Neuronal stem cell (in vitro differentiated cells): ENCODE measurements at regions not wholly inside any gene's neighbourhood (a gene's known extent, or its start where the extent isn't known, plus 50 kb on each side); places are given as distances from the start of the nearest gene placed in this dataset.

Source experiments
- DNase-seq: peaks from one replicate; pipeline ENCODE4 v3.0.0-alpha.2; 2013; ENCODE audit warnings: low spot score
- H2AFZ ChIP-seq: one replicate; pipeline ENCODE4 v1.6.1; 2013; ENCODE audit warnings: mild to moderate bottlenecking, low read length, inconsistent platforms
- H2AK5ac ChIP-seq: 2 replicates; pipeline ENCODE4 v1.6.1; 2013; ENCODE audit warnings: low read depth, mild to moderate bottlenecking, inconsistent platforms, low read length, moderate library complexity, mixed read lengths
- H2BK120ac ChIP-seq: 2 replicates; pipeline ENCODE4 v1.6.1; 2013; ENCODE audit warnings: low read depth, mild to moderate bottlenecking, inconsistent platforms, low read length, moderate library complexity, mixed read lengths
- H2BK12ac ChIP-seq: one replicate; pipeline ENCODE4 v1.6.1; 2013; ENCODE audit warnings: low read length, inconsistent platforms
- H2BK15ac ChIP-seq: 2 replicates; pipeline ENCODE4 v1.6.1; 2013; ENCODE audit warnings: mild to moderate bottlenecking, low read length, inconsistent platforms, mixed read lengths
- H2BK5ac ChIP-seq: one replicate; pipeline ENCODE4 v1.6.1; 2013; ENCODE audit warnings: inconsistent platforms, mild to moderate bottlenecking, low read length, moderate library complexity
- H3K14ac ChIP-seq: one replicate; pipeline ENCODE4 v1.6.1; 2013; ENCODE audit warnings: low read length, inconsistent platforms
- H3K18ac ChIP-seq: 2 replicates; pipeline ENCODE4 v1.6.1; 2013; ENCODE audit warnings: low read length, inconsistent platforms
- H3K23ac ChIP-seq: 2 replicates; pipeline ENCODE4 v1.6.1; 2013; ENCODE audit warnings: low read depth, mild to moderate bottlenecking, mixed read lengths, low read length, inconsistent platforms; ENCODE audit not compliant: poor library complexity
- H3K27ac ChIP-seq: replicated peaks from 3 replicates; pipeline ENCODE4 v1.5.1; 2013; ENCODE audit warnings: low read length, inconsistent platforms
- H3K27me3 ChIP-seq, 3 experiments: 2 replicates each; pipeline ENCODE4 v1.6.1; 2013; ENCODE audit warnings: low read length in 3 of 3, mild to moderate bottlenecking in 2 of 3, inconsistent platforms in 1 of 3, low read depth in 1 of 3, mixed read lengths in 1 of 3, moderate library complexity in 1 of 3; ENCODE audit not compliant: control insufficient read depth in 3 of 3, insufficient read depth in 3 of 3
- H3K36me3 ChIP-seq, 2 donors: replicated peaks in 1 of 2; 2 replicates each; pipeline ENCODE4 v1.6.1; 2013; ENCODE audit warnings: low read length in 2 of 2; ENCODE audit not compliant: control insufficient read depth in 2 of 2, insufficient read depth in 2 of 2
- H3K4ac ChIP-seq: 2 replicates; pipeline ENCODE4 v1.6.1; 2013; ENCODE audit warnings: inconsistent platforms, mild to moderate bottlenecking, low read length, moderate library complexity
- H3K4me1 ChIP-seq, 2 donors: 1 replicate in 1 of 2; 2 replicates in 1 of 2; pipeline ENCODE4 v1.6.1; 2013; ENCODE audit warnings: low read length in 2 of 2, low read depth in 1 of 2; ENCODE audit not compliant: control insufficient read depth in 2 of 2, insufficient read depth in 1 of 2
- H3K4me2 ChIP-seq: one replicate; pipeline ENCODE4 v1.6.1; 2013; ENCODE audit warnings: mild to moderate bottlenecking, low read length, inconsistent platforms; ENCODE audit not compliant: insufficient read depth, poor library complexity, severe bottlenecking
- H3K4me3 ChIP-seq, 2 donors: 2 replicates each; pipeline ENCODE4 v1.5.1; 2013; ENCODE audit warnings: low read length in 2 of 2, mild to moderate bottlenecking in 2 of 2, inconsistent platforms in 1 of 2, moderate library complexity in 1 of 2
- H3K79me1 ChIP-seq: one replicate; pipeline ENCODE4 v1.6.1; 2013; ENCODE audit warnings: low read depth, mild to moderate bottlenecking, inconsistent platforms, low read length, moderate library complexity
- H3K9ac ChIP-seq: one replicate; pipeline ENCODE4 v1.6.1; 2013; ENCODE audit warnings: mild to moderate bottlenecking, low read depth, low read length, inconsistent platforms; ENCODE audit not compliant: poor library complexity
- H3K9me3 ChIP-seq, 2 donors: replicated peaks in 1 of 2; 2 replicates each; pipeline versions ENCODE3 to v1.6.1; 2013; ENCODE audit warnings: low read length in 2 of 2, mild to moderate bottlenecking in 2 of 2, inconsistent platforms in 1 of 2, low read depth in 1 of 2, mixed read lengths in 1 of 2, moderate library complexity in 1 of 2; ENCODE audit not compliant: control insufficient read depth in 2 of 2, insufficient read depth in 1 of 2
- H4K8ac ChIP-seq: one replicate; pipeline ENCODE4 v1.6.1; 2013; ENCODE audit warnings: low read depth, mild to moderate bottlenecking, inconsistent platforms, low read length, moderate library complexity
- H4K91ac ChIP-seq: one replicate; pipeline ENCODE4 v1.6.1; 2013; ENCODE audit warnings: low read length, low read depth, mild to moderate bottlenecking, inconsistent platforms; ENCODE audit not compliant: poor library complexity
- whole genome bisulfite sequencing, 2 donors: extraction: QIAGEN DNeasy Blood & Tissue Kit; methylation state at CpG; one replicate each; pipeline ENCODE4 v1.1.7; 2013; ENCODE audit warnings: missing lambda C conversion rate in 2 of 2, mixed read lengths in 1 of 2; ENCODE audit not compliant: insufficient read length in 2 of 2, insufficient replicate concordance in 1 of 2; ENCODE audit errors: extremely low coverage in 2 of 2; 5-methylcytosine and 5-hydroxymethylcytosine counted together

DNA sequence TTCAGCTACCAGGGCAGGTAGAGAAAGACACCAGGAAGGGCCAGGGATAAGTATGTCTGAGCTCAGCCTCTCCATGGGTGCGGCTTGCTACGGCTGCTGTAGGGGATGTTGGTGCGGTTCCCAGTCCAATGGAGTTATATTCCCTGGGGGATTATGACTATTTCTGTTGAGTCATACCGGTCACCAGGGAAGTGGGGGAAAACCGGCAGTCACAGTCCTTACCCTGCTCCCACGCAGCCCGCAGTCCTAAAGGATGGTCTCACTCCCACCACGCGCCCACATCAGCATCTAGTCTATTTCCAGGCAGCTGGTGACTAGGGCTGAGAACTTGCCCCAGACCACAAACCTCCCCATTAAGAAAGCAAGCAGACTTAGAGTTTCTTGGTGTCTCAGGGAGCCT lies 191.6 kb downstream of the VEGFC start:
- Histone ChIP-seq H2BK120ac (no peak overlapping the region), H3K27ac (no peak overlapping the region), H3K23ac (no peak overlapping the region), H3K4me3 (no peak overlapping the region), H2AK5ac (no peak overlapping the region), H3K4ac (no peak overlapping the region), H3K9ac (no peak overlapping the region), H3K18ac (no peak overlapping the region), H3K27me3 (no peaks in the 10 kb centered on the region), H4K91ac (no peak overlapping the region), H3K79me1 (no peaks in the 10 kb centered on the region), H3K14ac (no peak overlapping the region), H3K9me3 (no peaks in the 10 kb centered on the region), H2BK5ac (no peak overlapping the region), H3K4me1 (no peaks in the 10 kb centered on the region), H3K36me3 (no peaks in the 10 kb centered on the region), H2AFZ (no peak overlapping the region), H4K8ac (no peak overlapping the region), H2BK15ac (no peak overlapping the region), H3K4me2 (no peak overlapping the region), H2BK12ac (no peak overlapping the region)
- WGBS, 2 donors, result no CpG with 5 or more reads among the region's 9 CpGs
- no peak for DNase-seq

DNA sequence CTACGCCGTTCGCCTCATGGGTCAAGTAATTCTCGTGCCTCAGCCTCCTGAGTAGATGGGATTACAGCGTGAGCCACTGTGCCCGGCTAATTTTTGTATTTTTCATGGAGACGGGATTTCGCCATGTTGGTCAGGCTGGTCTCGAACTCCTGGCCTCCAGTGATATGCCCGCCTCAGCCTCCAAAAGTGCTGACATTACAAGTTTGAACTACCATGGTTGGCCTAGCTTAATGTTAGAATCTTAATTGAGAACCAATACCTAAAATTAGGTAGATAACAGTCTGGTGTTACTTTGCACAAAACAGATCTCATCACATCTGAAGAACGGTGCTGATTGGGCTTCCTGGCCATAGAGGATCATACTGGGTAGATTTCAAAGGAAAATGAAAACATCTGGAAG lies 184.9 kb downstream of the VEGFC start:
- no peak overlapping the region for H3K4ac ChIP-seq
- H3K36me3 ChIP-seq, result no peaks in the 10 kb centered on the region
- H4K8ac ChIP-seq, result no peak overlapping the region
- H4K91ac ChIP-seq, result no peak overlapping the region
- H2BK15ac ChIP-seq, result no peak overlapping the region
- no peak overlapping the region for H3K4me3 ChIP-seq
- H3K18ac ChIP-seq, result no peak overlapping the region
- H3K79me1 ChIP-seq, result no peaks in the 10 kb centered on the region
- no peak overlapping the region for H2BK5ac ChIP-seq
- H3K14ac ChIP-seq, result no peak overlapping the region
- no peak for DNase-seq
- H3K4me1 ChIP-seq, result no peaks in the 10 kb centered on the region
- H3K27me3 ChIP-seq, result no peaks in the 10 kb centered on the region
- H2AK5ac ChIP-seq, result no peak overlapping the region
- no peak overlapping the region for H2AFZ ChIP-seq
- no peak overlapping the region for H3K4me2 ChIP-seq
- no CpG with 5 or more reads among the region's 11 CpGs for WGBS, 2 donors
- H3K9ac ChIP-seq, result no peak overlapping the region
- H3K23ac ChIP-seq, result no peak overlapping the region
- H2BK120ac ChIP-seq, result no peak overlapping the region
- no peaks in the 10 kb centered on the region for H3K9me3 ChIP-seq
- H2BK12ac ChIP-seq, result no peak overlapping the region
- H3K27ac ChIP-seq, result no peak overlapping the region

DNA sequence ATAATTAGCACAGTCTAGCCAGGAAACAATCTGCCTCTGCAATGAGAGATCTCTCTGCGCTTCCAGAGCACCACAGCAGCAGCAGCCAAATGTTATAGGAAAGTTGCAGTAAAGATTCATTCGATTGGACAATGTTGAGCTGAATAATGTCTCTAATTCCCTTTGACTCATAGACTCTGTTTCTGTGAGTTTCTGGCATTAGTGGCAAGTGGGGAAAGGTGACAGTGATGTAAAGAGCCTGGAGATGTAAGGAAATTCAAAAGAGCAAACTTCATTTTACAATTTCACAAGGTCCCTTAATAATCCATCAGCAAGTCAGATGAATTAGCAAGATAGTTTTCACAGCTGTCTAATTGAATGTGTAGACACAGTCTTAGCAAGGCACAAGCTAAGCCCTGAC lies 184.4 kb downstream of the VEGFC start:
- Histone ChIP-seq H3K27me3 (no peaks in the 10 kb centered on the region), H3K4me3 (no peak overlapping the region), H3K36me3 (no peaks in the 10 kb centered on the region), H3K4me1 (no peaks in the 10 kb centered on the region), H3K23ac (no peak overlapping the region), H3K79me1 (no peaks in the 10 kb centered on the region), H3K18ac (no peak overlapping the region), H4K8ac (no peak overlapping the region), H3K27ac (no peak overlapping the region), H2AFZ (no peak overlapping the region), H3K9me3 (no peaks in the 10 kb centered on the region), H3K14ac (no peak overlapping the region), H4K91ac (no peak overlapping the region), H2BK12ac (no peak overlapping the region), H3K4ac (no peak overlapping the region), H2BK5ac (no peak overlapping the region), H2AK5ac (no peak overlapping the region), H3K9ac (no peak overlapping the region), H3K4me2 (no peak overlapping the region), H2BK120ac (no peak overlapping the region), H2BK15ac (no peak overlapping the region)
- WGBS, 2 donors, result no CpG with 5 or more reads among the region's 2 CpGs
- no peak for DNase-seq

DNA sequence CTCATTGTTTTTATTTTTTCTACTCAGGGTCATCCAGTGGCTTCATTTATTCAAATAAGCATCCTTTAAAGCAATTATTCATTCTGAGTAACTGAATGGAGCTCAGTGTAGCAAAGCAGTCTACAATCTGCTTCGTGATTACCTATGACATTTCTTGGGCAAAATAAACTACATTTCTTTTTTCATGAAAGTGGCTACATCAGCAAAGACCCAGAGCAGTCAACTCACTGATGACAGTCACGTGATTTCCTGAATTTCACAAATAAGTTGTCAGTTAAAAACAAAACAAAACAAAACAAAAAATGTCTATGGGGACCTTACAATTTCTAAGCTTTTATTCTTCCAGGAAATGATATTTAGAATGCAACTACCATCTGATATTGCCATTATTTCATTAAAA lies 182.1 kb downstream of the VEGFC start:
- H2AFZ ChIP-seq, result no peak overlapping the region
- no peak overlapping the region for H2BK15ac ChIP-seq
- no peak overlapping the region for H2BK5ac ChIP-seq
- no peaks in the 10 kb centered on the region for H3K27me3 ChIP-seq
- H3K18ac ChIP-seq, result no peak overlapping the region
- H3K79me1 ChIP-seq, result no peaks in the 10 kb centered on the region
- no peak overlapping the region for H2BK12ac ChIP-seq
- H3K9me3 ChIP-seq, result no peaks in the 10 kb centered on the region
- no peak overlapping the region for H3K27ac ChIP-seq
- no peak overlapping the region for H3K4me3 ChIP-seq
- no peak overlapping the region for H3K4ac ChIP-seq
- no peak for DNase-seq
- no peak overlapping the region for H4K8ac ChIP-seq
- no peaks in the 10 kb centered on the region for H3K4me1 ChIP-seq
- no peak overlapping the region for H3K14ac ChIP-seq
- H3K4me2 ChIP-seq, result no peak overlapping the region
- H3K36me3 ChIP-seq, result no peaks in the 10 kb centered on the region
- WGBS, 2 donors, result no CpG with 5 or more reads among the region's 2 CpGs
- H2BK120ac ChIP-seq, result no peak overlapping the region
- no peak overlapping the region for H4K91ac ChIP-seq
- H3K23ac ChIP-seq, result no peak overlapping the region
- H3K9ac ChIP-seq, result no peak overlapping the region
- no peak overlapping the region for H2AK5ac ChIP-seq
